Panc1 (cell line): ENCODE measurements at regions not wholly inside any gene's neighbourhood (a gene's known extent, or its start where the extent isn't known, plus 50 kb on each side); places are given as distances from the start of the nearest gene placed in this dataset.

Experiments
- ATAC-seq: fragments of 200-7000 bp; cut with Tn5 transposase; 2 replicates; pipeline ENCODE4 v1.9.1; 2020; ENCODE audit warnings: mild to moderate bottlenecking, moderate library complexity
- BruUV-seq: library from RNA; stranded (reverse); fragments of 400-500 nt; replicated peaks from 2 replicates; lab custom pipeline; 2021; lab: Mats Ljungman, UMichigan
- CTCF ChIA-PET: fragments of 300-600 bp; sonication (Branson Sonifier 250); formaldehyde crosslinking; loops from one replicate; lab custom pipeline; 2022; ENCODE audit warnings: antibody characterized with exemption; lab: Charles Lee
- POLR2A ChIA-PET: fragments of 300-600 bp; sonication (Branson Sonifier 250); formaldehyde crosslinking; loops from one replicate; lab custom pipeline; 2022; ENCODE audit warnings: antibody characterized with exemption; lab: Charles Lee
- DNase-seq: peaks from one replicate; pipeline ENCODE4 v3.0.0-alpha.2; 2010; ENCODE audit warnings: low read depth, low spot score
- H3K27ac ChIP-seq: 2 replicates; pipeline ENCODE4 v1.5.1; 2011; ENCODE audit warnings: mild to moderate bottlenecking, low read length, inconsistent platforms
- H3K27me3 ChIP-seq: fragments of 200-500 bp; sonication (Bioruptor generic); 2 replicates; pipeline ENCODE4 v1.6.0; 2014; ENCODE audit warnings: low read length, inconsistent platforms; ENCODE audit not compliant: control insufficient read depth, insufficient read depth
- H3K36me3 ChIP-seq: fragments of 200-500 bp; sonication (Bioruptor generic); 2 replicates; pipeline ENCODE4 v1.5.1; 2014; ENCODE audit warnings: inconsistent platforms, mild to moderate bottlenecking, low read length, moderate library complexity; ENCODE audit not compliant: control insufficient read depth, insufficient read depth
- H3K4me1 ChIP-seq: 2 replicates; pipeline ENCODE4 v1.5.1; 2011; ENCODE audit warnings: inconsistent platforms, mild to moderate bottlenecking, low read length, moderate library complexity; ENCODE audit not compliant: control insufficient read depth, insufficient read depth
- H3K4me3 ChIP-seq, 2 experiments: 2 replicates each; pipeline ENCODE4 v1.5.1; 2011 to 2012; ENCODE audit warnings: low read depth in 2 of 2, low read length in 2 of 2, mild to moderate bottlenecking in 2 of 2, inconsistent platforms in 1 of 2, moderate library complexity in 1 of 2
- H3K9me3 ChIP-seq: fragments of 200-500 bp; sonication (Bioruptor generic); 2 replicates; pipeline ENCODE4 v1.5.1; 2014; ENCODE audit warnings: low read depth, mild to moderate bottlenecking, inconsistent platforms, low read length, moderate library complexity; ENCODE audit not compliant: control insufficient read depth, insufficient read depth
- CTCF ChIP-seq: fragments of 450-650 bp; IDR thresholded peaks from 2 replicates; pipeline ENCODE4 v1.5.1; 2017; ENCODE audit warnings: mild to moderate bottlenecking
- POLR2AphosphoS5 ChIP-seq: IDR thresholded peaks from 2 replicates; pipeline ENCODE4 v1.6.1; 2012; ENCODE audit warnings: mild to moderate bottlenecking, low read depth, low read length, moderate library complexity
- REST ChIP-seq, 2 experiments: IDR thresholded peaks; 2 replicates each; pipeline ENCODE4 v1.6.1; 2011 to 2012; ENCODE audit warnings: low read depth in 2 of 2, control low read depth in 1 of 2, low read length in 1 of 2, mild to moderate bottlenecking in 1 of 2, moderate library complexity in 1 of 2; ENCODE audit not compliant: insufficient read depth in 1 of 2
- SIN3A ChIP-seq: IDR thresholded peaks from 2 replicates; pipeline ENCODE4 v1.6.1; 2012; ENCODE audit warnings: low read depth, mild to moderate bottlenecking, low read length, moderate library complexity, borderline replicate concordance; ENCODE audit not compliant: insufficient read depth
- TCF7L2 ChIP-seq: IDR thresholded peaks from 2 replicates; pipeline ENCODE4 v1.6.1; 2011; ENCODE audit warnings: mild to moderate bottlenecking, low read depth, low read length, inconsistent platforms
- in situ Hi-C: cut with HindIII; loops from 2 replicates; pipeline ENCODE4 v1.10.0; 2016; ENCODE audit warnings: low sequenced_read_pairs, low pct_unique_long_range_greater_than_20kb
- intact Hi-C: fragments of 100-400 bp; cut with micrococcal nuclease; formaldehyde crosslinking; loops from one replicate; pipeline ENCODE4 v1.10.0; 2022; ENCODE audit not compliant: unreplicated experiment

GRCh38 chr7:46488607-46489006, 567.5 kb upstream of the IGFBP3 start:
- DNase-seq (no peak), ATAC-seq (no peak)
- H3K36me3 ChIP-seq: no peaks in the 10 kb centered on the region
- ChIA-PET POLR2A (no interaction called here), CTCF (no interaction called here)
- no peak overlapping the region for H3K27ac ChIP-seq
- BruUV-seq: no TSS peak
- H3K9me3 ChIP-seq: no peaks in the 10 kb centered on the region
- in situ Hi-C loops: no loop called here
- H3K4me1 ChIP-seq: no peaks in the 10 kb centered on the region
- intact Hi-C loops: no loop called here
- no peak for TF ChIP-seq POLR2AphosphoS5
- no peak for TF ChIP-seq TCF7L2
- no peak for TF ChIP-seq SIN3A
- no peak for TF ChIP-seq CTCF
- no peak overlapping the region for H3K4me3 ChIP-seq
- H3K27me3 ChIP-seq: no peaks in the 10 kb centered on the region

GRCh38 chr7:46486256-46487206, 565.5 kb upstream of the IGFBP3 start:
- no peak overlapping the region for H3K4me3 ChIP-seq
- in situ Hi-C loops (no loop called here), intact Hi-C loops (no loop called here)
- no peaks in the 10 kb centered on the region for H3K36me3 ChIP-seq
- TF ChIP-seq POLR2AphosphoS5 (no peak), CTCF (no peak), SIN3A (no peak), REST (IDR thresholded peaks at IDR 0.05; ENCODE audit: insufficient read depth in 1 of 2, low read depth in 2 of 2, low read length in 1 of 2) (no peak), TCF7L2 (no peak)
- H3K27me3 ChIP-seq: no peaks in the 10 kb centered on the region
- peak; percentile 56 for DNase-seq
- no peak for ATAC-seq
- ChIA-PET POLR2A (no interaction called here), CTCF (no interaction called here)
- no TSS peak for BruUV-seq
- no peaks in the 10 kb centered on the region for H3K4me1 ChIP-seq
- no peaks in the 10 kb centered on the region for H3K9me3 ChIP-seq
- no peak overlapping the region for H3K27ac ChIP-seq
